MM.1S (cell line): ENCODE measurements at regions not wholly inside any gene's neighbourhood (a gene's known extent, or its start where the extent isn't known, plus 50 kb on each side); places are given as distances from the start of the nearest gene placed in this dataset.

ENCODE experiments used
- CTCF ChIP-seq: fragments of 300-600 bp; sonication (generic); IDR thresholded peaks from 2 replicates; pipeline ENCODE4 v1.5.1; 2016; ENCODE audit warnings: antibody characterized with exemption, low read length, mixed read lengths
- EZH2phosphoT487 ChIP-seq: fragments of 300-600 bp; sonication (generic); IDR thresholded peaks from 2 replicates; pipeline ENCODE4 v1.6.1; 2018; ENCODE audit warnings: antibody characterized with exemption, low read length

GRCh38 chrX:79443121-79443520 lies 76.0 kb upstream of the ITM2A start:
- TF ChIP-seq CTCF, result no peak
- TF ChIP-seq EZH2phosphoT487, result no peak
